Ishikawa (cell line): ENCODE measurements at regions not wholly inside any gene's neighbourhood (a gene's known extent, or its start where the extent isn't known, plus 50 kb on each side); places are given as distances from the start of the nearest gene placed in this dataset.

Experiments
- CREB1 ChIP-seq: IDR thresholded peaks from 2 replicates; pipeline ENCODE4 v1.6.1; 2012; ENCODE audit warnings: low read depth
- EGR1 ChIP-seq: IDR thresholded peaks from 2 replicates; pipeline ENCODE4 v1.6.1; 2012
- EP300 ChIP-seq: IDR thresholded peaks from 2 replicates; pipeline ENCODE4 v1.6.1; 2012; ENCODE audit warnings: borderline replicate concordance
- FOXM1 ChIP-seq: IDR thresholded peaks from 2 replicates; pipeline ENCODE4 v1.6.1; 2012; ENCODE audit warnings: low read depth, borderline replicate concordance
- RAD21 ChIP-seq: IDR thresholded peaks from 2 replicates; pipeline ENCODE4 v1.6.1; 2012; ENCODE audit warnings: low read depth
- REST ChIP-seq: IDR thresholded peaks from 2 replicates; pipeline ENCODE4 v1.6.1; 2012; ENCODE audit warnings: low read depth, mild to moderate bottlenecking
- TAF1 ChIP-seq: IDR thresholded peaks from 2 replicates; pipeline ENCODE4 v1.6.1; 2012; ENCODE audit warnings: low read depth, mild to moderate bottlenecking
- TF ChIP-seq, protein P1 (sequence below): IDR thresholded peaks from 2 replicates; pipeline ENCODE4 v1.6.1; 2012
- TF ChIP-seq, protein P2 (sequence below): IDR thresholded peaks from 2 replicates; pipeline ENCODE4 v1.6.1; 2012

- TF ChIP-seq FOXM1 (no peak), EP300 (no peak), TAF1 (no peak), EGR1 (no peak), RAD21 (no peak), CREB1 (no peak), REST (no peak)
- TF ChIP-seq, protein P1, sequence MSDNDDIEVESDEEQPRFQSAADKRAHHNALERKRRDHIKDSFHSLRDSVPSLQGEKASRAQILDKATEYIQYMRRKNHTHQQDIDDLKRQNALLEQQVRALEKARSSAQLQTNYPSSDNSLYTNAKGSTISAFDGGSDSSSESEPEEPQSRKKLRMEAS: no peak
- TF ChIP-seq, protein P2, sequence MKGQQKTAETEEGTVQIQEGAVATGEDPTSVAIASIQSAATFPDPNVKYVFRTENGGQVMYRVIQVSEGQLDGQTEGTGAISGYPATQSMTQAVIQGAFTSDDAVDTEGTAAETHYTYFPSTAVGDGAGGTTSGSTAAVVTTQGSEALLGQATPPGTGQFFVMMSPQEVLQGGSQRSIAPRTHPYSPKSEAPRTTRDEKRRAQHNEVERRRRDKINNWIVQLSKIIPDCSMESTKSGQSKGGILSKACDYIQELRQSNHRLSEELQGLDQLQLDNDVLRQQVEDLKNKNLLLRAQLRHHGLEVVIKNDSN: no peak
Observed at GRCh38 chr9:38269775-38270174, 122.7 kb upstream of the ALDH1B1 start.
